ENCODE measurements at regions not wholly inside any gene's neighbourhood (a gene's known extent, or its start where the extent isn't known, plus 50 kb on each side); places are given as distances from the start of the nearest gene placed in this dataset.

GRCh38 chr1:194042736-194043135 is 856.3 kb upstream of the B3GALT2 start:
- TF ChIP-seq CTCF (IDR thresholded peaks at IDR 0.05; ENCODE audit: partially characterized antibody, unreplicated experiment) = no peak
- no peak overlapping the region for H3K27ac Mint-ChIP-seq (ENCODE audit: unreplicated experiment)
- no peak overlapping the region for H3K4me3 Mint-ChIP-seq (ENCODE audit: unreplicated experiment)
- DNase-seq = no peak
- no peaks in the 10 kb centered on the region for H3K4me1 Mint-ChIP-seq (ENCODE audit: low read depth, unreplicated experiment)
- H3K9me3 Mint-ChIP-seq (ENCODE audit: unreplicated experiment) = no peaks in the 10 kb centered on the region
- no peaks in the 10 kb centered on the region for H3K36me3 Mint-ChIP-seq (ENCODE audit: unreplicated experiment)
- no peaks in the 10 kb centered on the region for H3K27me3 Mint-ChIP-seq (ENCODE audit: unreplicated experiment)

- Mint-ChIP-seq H3K4me1 (ENCODE audit: low read depth, unreplicated experiment) (no peaks in the 10 kb centered on the region), H3K27ac (ENCODE audit: unreplicated experiment) (no peak overlapping the region), H3K27me3 (ENCODE audit: unreplicated experiment) (no peaks in the 10 kb centered on the region), H3K4me3 (ENCODE audit: unreplicated experiment) (no peak overlapping the region), H3K9me3 (ENCODE audit: unreplicated experiment) (no peaks in the 10 kb centered on the region), H3K36me3 (ENCODE audit: unreplicated experiment) (no peaks in the 10 kb centered on the region)
- no peak for TF ChIP-seq CTCF (IDR thresholded peaks at IDR 0.05; ENCODE audit: partially characterized antibody, unreplicated experiment)
- no peak for DNase-seq
Measured at GRCh38 chr1:194040496-194040895, 854.1 kb upstream of the B3GALT2 start.

GRCh38 chr1:194039578-194039977 is 853.2 kb upstream of the B3GALT2 start:
- no peak for TF ChIP-seq CTCF (IDR thresholded peaks at IDR 0.05; ENCODE audit: partially characterized antibody, unreplicated experiment)
- no peak for DNase-seq
- H3K27me3 Mint-ChIP-seq (ENCODE audit: unreplicated experiment) = no peaks in the 10 kb centered on the region
- no peaks in the 10 kb centered on the region for H3K4me1 Mint-ChIP-seq (ENCODE audit: low read depth, unreplicated experiment)
- H3K9me3 Mint-ChIP-seq (ENCODE audit: unreplicated experiment) = no peaks in the 10 kb centered on the region
- H3K4me3 Mint-ChIP-seq (ENCODE audit: unreplicated experiment) = no peak overlapping the region
- no peaks in the 10 kb centered on the region for H3K36me3 Mint-ChIP-seq (ENCODE audit: unreplicated experiment)
- H3K27ac Mint-ChIP-seq (ENCODE audit: unreplicated experiment) = no peak overlapping the region

GRCh38 chr1:194033646-194034045 is 847.2 kb upstream of the B3GALT2 start:
- Mint-ChIP-seq H3K27ac (ENCODE audit: unreplicated experiment) (no peak overlapping the region), H3K36me3 (ENCODE audit: unreplicated experiment) (no peaks in the 10 kb centered on the region), H3K4me1 (ENCODE audit: low read depth, unreplicated experiment) (no peaks in the 10 kb centered on the region), H3K4me3 (ENCODE audit: unreplicated experiment) (no peak overlapping the region), H3K27me3 (ENCODE audit: unreplicated experiment) (no peaks in the 10 kb centered on the region), H3K9me3 (ENCODE audit: unreplicated experiment) (no peaks in the 10 kb centered on the region)
- DNase-seq = no peak
- no peak for TF ChIP-seq CTCF (IDR thresholded peaks at IDR 0.05; ENCODE audit: partially characterized antibody, unreplicated experiment)

- Mint-ChIP-seq H3K9me3 (ENCODE audit: unreplicated experiment) (peaks cover 3% of the 10 kb centered on the region), H3K27ac (ENCODE audit: unreplicated experiment) (no peak overlapping the region), H3K4me3 (ENCODE audit: unreplicated experiment) (no peak overlapping the region)
Measured at GRCh38 chr1:194028002-194028401, 841.6 kb upstream of the B3GALT2 start.

More at GRCh38 chr1:194028002-194028401, 841.6 kb upstream of the B3GALT2 start:
- H3K4me1 Mint-ChIP-seq (ENCODE audit: low read depth, unreplicated experiment) = no peaks in the 10 kb centered on the region
- H3K27me3 Mint-ChIP-seq (ENCODE audit: unreplicated experiment) = no peaks in the 10 kb centered on the region
- TF ChIP-seq CTCF (IDR thresholded peaks at IDR 0.05; ENCODE audit: partially characterized antibody, unreplicated experiment) = no peak
- no peak for DNase-seq
- H3K36me3 Mint-ChIP-seq (ENCODE audit: unreplicated experiment) = no peaks in the 10 kb centered on the region
